NOMO-1 treated with dmso at 0.1 percent for 144 hours (cell line): ENCODE measurements at regions not wholly inside any gene's neighbourhood (a gene's known extent, or its start where the extent isn't known, plus 50 kb on each side); places are given as distances from the start of the nearest gene placed in this dataset.

Source experiments
- DNase-seq: peaks from one replicate; lab custom pipeline; 2025; ENCODE audit not compliant: unreplicated experiment; lab: John Stamatoyannopoulos, UW

- DNase-seq: no peak
These were observed 182.6 kb upstream of the PKDCC start for GRCh38 chr2:41865263-41865662.

- DNase-seq: no peak
These were observed 180.3 kb upstream of the PKDCC start for GRCh38 chr2:41867553-41867952.

GRCh38 chr2:41869542-41870264 lies 178.1 kb upstream of the PKDCC start:
- DNase-seq: no peak

DNA sequence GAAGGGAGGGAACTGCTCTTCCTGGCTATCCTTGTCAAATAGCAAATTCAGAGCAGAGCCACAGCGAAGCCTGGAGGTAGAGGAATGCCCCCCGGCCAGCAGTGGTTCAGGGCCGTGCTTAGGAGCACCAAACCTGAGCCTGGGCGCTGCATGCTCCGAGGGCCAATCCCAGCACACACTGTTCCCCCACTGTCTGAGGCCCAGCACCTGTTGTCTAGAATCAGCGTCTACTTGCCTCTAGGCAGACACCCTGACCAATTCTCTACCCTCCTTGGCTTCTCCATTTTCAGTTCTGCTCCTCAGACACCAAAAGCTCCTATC lies 177.6 kb upstream of the PKDCC start:
- no peak for DNase-seq

DNA sequence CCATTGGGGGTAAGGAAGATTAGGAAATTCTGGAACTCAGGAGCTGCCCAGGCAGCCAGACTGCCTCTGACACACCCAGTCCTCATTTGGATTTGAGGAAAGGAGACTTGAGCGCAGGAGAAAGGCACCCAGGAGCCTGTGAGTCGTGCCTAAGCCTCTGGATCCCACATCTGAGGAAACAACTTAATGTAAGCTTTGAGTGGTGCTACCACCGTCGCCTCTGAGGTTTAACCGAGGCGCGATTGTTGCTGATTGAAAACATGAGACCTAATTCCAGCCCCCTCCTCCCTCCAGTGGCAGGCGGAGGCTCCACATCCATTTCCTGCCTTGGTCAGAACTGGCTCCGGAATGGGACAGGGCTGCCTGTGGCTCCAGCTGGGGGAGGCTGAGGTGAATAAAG lies 176.7 kb upstream of the PKDCC start:
- no peak for DNase-seq

DNA sequence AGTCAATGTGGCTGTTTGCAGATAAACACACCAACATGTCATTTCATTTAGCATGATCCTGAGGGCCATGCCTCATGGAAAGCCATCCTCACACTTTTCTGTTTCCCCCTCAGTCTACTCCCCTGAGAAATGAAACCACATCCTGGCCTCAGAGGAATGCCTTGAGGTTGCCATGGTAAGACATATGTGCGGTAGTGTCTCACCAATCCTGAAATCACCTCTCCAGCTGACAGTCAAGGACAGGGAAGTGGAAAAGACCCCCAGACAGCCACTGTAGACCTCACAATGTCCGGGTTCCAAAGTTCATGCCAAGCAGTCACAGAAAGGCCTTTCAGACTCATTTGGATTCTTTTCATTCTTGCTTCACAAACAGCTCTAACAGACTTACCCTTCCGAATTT lies 175.2 kb upstream of the PKDCC start:
- DNase-seq: no peak

DNA sequence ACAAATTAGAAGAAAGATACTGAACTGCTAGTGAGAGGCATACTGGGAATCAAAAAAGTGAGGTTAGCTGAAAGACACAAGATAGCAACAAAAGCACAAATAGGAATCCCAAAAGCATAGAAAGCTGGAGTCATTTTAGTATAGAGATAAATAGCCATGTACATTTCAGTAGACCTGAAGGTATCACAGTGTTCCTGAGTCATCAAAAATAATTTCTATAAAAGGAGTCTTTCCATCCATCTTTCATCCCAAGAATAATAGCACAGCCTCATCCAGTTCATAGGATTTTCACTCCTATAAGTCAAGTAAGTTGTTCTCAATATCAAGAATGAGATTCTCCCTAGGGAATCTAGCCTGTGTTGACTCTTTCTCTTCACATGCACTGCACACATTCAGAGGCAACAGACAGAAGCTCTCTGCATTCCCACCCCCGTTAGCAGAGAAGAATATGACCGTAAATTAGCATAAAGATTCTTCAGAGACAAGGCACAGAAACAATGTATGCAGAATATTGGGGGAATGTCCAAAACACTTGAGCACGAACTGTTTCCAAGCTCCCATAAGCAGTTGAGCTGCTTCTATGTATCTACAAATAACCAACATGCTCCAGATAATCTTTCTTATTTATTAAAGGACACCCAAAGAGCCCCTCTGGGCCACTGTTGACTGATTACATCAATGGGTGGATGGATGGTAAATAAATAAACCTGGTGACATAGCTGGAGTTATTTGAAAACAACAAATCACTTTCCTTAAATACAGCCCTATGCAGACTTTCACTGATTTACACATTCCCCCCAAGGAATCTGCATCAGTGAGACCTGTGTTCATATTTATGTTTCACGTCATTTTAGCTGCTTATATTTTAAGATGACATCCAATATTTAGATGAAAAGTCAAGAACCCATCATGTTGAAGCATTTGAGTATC lies 174.5 kb upstream of the PKDCC start:
- DNase-seq: no peak

DNA sequence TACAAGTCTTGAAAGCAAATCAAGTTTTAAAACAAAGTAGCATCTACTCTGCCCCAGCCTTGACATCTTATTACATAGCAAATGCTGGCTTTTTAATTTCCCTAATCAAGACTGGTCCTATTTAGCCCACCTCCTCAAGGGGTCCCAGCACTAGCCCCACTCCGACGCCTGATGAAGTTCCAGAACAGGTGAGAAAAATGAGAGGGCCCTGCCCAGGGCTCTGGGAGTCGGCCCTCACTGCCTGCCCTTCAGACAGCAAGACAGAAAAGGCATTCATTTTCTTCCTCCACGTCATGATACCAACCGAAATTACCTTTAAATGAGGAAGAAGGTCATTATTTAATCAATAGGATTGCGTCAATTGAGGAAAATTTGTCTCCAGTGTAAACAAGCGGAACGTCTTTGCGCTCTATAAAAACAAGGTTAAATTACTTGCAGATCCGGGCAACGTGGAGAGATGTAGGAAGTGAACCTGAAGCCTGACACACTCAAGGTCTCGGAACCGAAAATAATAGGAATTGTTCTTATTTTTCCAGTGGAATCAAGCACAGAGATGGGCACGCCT lies 170.6 kb upstream of the PKDCC start:
- DNase-seq: no peak

DNA sequence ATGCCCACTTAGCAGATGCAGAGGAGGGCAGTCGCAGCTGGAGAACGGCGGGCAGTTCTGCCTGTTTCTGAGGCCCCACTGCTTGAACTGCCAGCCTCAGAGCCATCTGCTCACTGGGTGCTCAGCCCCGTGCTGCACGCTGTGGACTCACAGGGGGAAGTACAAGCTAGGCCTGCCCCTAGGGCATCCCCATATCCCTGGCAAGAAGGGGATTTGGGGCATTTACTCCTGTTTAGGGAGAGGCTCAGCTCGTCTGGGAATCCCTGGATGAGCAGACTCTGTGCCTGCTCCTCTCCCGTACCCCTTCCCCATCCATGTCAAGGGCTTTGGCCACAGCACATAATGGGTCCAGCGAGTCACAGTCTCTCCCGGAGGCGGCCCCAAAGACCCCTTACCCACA lies 169.8 kb upstream of the PKDCC start:
- DNase-seq: no peak

DNA sequence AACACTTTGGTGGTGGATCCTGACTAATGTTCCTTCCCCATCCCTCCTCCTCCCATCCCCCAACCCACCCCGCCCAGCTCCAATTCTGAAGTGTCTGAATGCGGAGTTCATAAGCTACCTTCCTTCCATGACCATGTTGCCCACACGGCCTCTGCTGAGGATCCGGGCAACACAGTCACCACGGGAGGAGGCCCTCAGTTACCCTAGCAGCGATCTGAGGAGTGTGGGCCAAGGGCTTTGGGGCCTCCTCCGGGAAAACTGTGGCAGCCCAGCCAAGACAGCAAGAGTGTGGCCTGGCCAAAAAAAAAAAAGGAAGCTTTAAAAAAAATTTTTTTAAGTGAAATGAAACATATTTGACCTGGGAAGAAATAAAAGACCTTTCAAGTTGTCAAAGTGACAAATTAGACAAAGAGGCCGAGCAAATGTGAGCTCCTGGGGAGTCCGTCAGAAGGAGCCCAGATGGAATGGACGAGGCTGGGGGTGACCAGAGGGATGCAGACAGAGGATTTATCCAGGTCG lies 169.0 kb upstream of the PKDCC start:
- no peak for DNase-seq

- no peak for DNase-seq
These were observed 168.4 kb upstream of the PKDCC start for GRCh38 chr2:41879235-41879916.

- DNase-seq: no peak
These were observed 167.1 kb upstream of the PKDCC start for GRCh38 chr2:41880561-41881243.

DNA sequence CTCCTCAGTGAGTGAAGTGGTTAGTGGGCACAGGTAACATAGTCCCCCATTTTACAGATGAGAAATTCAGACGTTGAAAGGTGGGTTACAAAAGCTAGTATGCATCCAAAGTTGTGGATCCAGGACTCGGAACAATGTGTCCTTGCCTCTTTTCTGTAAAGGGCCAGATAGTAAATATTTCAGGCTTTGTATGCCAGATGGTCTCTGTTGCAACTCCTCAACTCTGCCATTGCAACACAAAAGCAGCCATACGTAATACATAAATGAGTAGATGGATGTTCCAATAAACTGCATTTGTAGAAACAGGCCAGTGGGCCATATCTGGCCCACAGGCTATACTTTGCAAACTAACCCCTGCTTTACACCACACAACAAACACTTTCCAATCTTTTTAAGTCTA lies 166.6 kb upstream of the PKDCC start:
- DNase-seq: no peak

GRCh38 chr2:41884718-41885117 lies 163.1 kb upstream of the PKDCC start:
- no peak for DNase-seq

DNA sequence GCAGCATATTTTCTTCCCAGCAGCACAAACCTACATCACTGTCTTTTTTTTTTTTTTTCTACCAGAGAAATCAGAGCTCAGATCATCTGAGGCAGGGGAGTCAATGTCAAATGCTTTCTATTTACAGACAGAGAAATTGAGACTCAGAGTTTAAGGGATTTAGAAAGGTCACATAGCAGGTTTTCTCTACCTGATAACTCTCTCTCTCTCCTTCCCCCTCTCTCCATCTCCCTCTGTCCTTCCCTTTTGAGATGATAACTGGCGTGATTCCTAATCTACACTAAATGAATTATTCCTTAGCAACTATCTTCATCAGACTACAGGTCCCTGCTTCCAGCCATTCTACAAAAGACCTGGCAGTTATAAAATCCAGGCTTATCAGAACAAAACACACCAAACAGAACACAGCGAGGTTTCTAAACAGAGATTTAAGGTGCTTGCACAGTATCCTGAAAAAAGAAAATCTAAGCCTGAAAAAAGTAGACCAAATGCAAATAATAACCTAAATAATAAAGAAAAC lies 161.6 kb upstream of the PKDCC start:
- no peak for DNase-seq

- DNase-seq: no peak
These were observed 161.1 kb upstream of the PKDCC start for GRCh38 chr2:41886757-41887156.

- DNase-seq: no peak
These were observed 157.5 kb upstream of the PKDCC start for GRCh38 chr2:41890341-41890740.

DNA sequence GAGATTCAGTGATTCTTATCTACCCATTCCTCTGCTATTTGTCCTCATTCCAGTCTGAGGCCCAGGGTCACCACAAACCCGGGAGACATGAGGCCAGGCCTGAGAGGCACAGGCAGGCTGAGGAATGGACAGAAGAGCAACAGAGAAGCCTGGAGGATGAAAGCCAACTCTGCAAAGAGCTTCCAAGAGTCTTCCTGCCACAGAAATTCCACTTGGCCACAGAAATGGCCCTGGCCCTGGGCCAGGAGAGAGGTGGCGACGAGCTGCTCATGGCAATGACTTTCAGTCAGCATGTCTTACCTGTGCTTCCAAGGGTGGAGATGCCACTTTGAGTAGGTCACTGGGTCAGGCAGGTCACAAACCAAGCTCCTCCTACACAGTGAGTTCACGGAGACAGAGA lies 155.3 kb upstream of the PKDCC start:
- DNase-seq: no peak

DNA sequence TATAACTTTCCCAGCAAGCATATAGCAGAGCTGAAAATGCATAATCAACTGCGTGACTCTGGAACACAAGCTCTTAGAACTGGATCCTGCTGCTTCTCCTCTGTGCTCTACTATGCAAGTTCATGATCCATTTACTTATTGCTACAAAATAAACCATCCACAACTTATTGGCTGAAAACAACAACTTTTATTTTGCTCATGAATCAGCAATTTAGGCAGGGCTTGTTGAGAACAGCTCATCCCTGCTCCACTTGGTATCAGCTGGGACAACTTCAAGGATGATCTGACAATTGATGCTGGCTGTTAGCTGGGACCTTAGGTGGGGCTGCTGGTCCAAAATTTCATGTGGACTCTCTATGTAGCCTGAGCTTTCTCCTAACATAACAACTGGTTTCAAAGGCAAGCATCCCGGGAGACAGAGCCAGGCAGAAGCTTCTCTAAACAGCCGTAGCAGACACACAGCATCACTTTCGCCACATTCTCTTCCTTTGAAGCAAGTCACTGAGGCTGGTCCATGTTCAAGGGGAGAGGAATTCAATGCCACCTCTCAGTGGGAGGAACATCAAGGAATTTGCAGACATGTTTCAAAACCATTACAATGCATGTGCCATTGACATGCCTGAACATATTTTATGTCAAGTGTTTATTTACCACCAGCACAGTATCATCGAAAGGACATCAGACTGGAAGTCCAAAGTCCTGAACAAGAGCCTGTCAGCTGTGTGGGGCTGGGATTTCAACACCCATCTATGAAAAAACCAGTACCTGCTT lies 153.1 kb upstream of the PKDCC start:
- DNase-seq: no peak

GRCh38 chr2:41895334-41895664 lies 152.5 kb upstream of the PKDCC start:
- no peak for DNase-seq
